DND-41 (cell line): ENCODE measurements at regions not wholly inside any gene's neighbourhood (a gene's known extent, or its start where the extent isn't known, plus 50 kb on each side); places are given as distances from the start of the nearest gene placed in this dataset.

Source experiments
- EZH2 ChIP-seq: IDR thresholded peaks from 3 replicates; pipeline ENCODE4 v1.6.1; 2012; ENCODE audit warnings: borderline replicate concordance, low read depth, mild to moderate bottlenecking, moderate library complexity, low read length, inconsistent platforms; ENCODE audit not compliant: severe bottlenecking
- TF ChIP-seq, protein P1 (sequence below): IDR thresholded peaks from 2 replicates; pipeline ENCODE4 v1.5.1; 2012; ENCODE audit warnings: borderline replicate concordance, low read length, moderate library complexity, mild to moderate bottlenecking; ENCODE audit not compliant: poor library complexity, severe bottlenecking; ENCODE audit errors: extremely low read depth

DNA sequence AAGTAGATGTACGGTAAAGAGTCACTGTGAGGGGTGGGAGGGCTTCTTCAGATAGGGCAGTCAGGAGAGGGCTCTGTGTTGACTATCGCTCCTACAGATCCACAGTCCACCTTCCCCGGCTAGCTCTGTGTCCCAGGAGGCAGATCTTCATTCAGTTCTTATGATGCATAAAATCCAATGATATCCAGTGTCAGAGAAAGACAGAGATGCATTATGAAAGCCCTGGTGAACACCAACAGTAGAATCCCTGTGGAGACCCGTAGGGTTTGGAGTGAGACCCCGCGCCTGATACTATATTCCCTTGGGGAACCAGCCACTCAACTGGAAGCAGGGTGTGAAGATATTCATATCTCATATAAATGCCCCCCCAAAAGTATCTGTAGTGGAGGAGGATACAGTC, 119.8 kb upstream of the SLCO3A1 start:
- TF ChIP-seq, protein P1, sequence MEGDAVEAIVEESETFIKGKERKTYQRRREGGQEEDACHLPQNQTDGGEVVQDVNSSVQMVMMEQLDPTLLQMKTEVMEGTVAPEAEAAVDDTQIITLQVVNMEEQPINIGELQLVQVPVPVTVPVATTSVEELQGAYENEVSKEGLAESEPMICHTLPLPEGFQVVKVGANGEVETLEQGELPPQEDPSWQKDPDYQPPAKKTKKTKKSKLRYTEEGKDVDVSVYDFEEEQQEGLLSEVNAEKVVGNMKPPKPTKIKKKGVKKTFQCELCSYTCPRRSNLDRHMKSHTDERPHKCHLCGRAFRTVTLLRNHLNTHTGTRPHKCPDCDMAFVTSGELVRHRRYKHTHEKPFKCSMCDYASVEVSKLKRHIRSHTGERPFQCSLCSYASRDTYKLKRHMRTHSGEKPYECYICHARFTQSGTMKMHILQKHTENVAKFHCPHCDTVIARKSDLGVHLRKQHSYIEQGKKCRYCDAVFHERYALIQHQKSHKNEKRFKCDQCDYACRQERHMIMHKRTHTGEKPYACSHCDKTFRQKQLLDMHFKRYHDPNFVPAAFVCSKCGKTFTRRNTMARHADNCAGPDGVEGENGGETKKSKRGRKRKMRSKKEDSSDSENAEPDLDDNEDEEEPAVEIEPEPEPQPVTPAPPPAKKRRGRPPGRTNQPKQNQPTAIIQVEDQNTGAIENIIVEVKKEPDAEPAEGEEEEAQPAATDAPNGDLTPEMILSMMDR: no peak
- no peak for TF ChIP-seq EZH2
